ENCODE measurements at regions not wholly inside any gene's neighbourhood (a gene's known extent, or its start where the extent isn't known, plus 50 kb on each side); places are given as distances from the start of the nearest gene placed in this dataset.

DNA sequence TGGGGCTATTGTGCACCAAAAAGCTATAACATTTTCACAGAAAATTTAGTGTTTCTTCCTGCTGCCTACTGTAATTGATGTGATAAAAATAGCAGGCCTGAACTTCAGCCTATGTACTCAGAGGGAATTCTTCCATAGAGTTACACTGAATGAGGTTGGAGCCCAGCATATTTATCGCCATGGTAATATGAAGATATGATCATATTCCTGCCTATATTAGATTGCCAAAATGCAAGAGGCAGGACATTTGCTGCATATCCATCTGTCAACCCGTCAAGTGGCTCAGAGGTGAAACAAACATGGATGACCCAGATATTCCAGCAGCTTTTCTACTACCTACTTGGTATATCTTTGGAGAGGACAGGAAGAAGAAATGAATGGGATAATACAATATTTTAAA, 1150.6 kb downstream of the TBL1XR1 start:
- TF ChIP-seq POLR2AphosphoS5 (IDR thresholded peaks at IDR 0.05; ENCODE audit: borderline replicate concordance, low read depth, low read length) (no peak), EZH2 (IDR thresholded peaks at IDR 0.05) (no peak)
